Uterus (tissue), 2 donors: ENCODE measurements at regions not wholly inside any gene's neighbourhood (a gene's known extent, or its start where the extent isn't known, plus 50 kb on each side); places are given as distances from the start of the nearest gene placed in this dataset.

Source experiments
- POLR2A ChIP-seq, 2 donors: fragments of 450-650 bp; IDR thresholded peaks; one replicate each; pipeline ENCODE4 v1.6.1; 2016; ENCODE audit warnings: antibody characterized with exemption in 2 of 2, mild to moderate bottlenecking in 1 of 2, moderate library complexity in 1 of 2
- TF ChIP-seq, protein P1 (sequence below), 4 experiments: fragments of 200-600 bp in 2 of 4; fragments of 450-650 bp in 2 of 4; sonication (generic) in 2 of 4; IDR thresholded peaks; one replicate each; pipeline ENCODE4 v1.5.1; 2016 to 2019; ENCODE audit warnings: antibody characterized with exemption in 4 of 4, mild to moderate bottlenecking in 2 of 4, moderate library complexity in 1 of 4

DNA sequence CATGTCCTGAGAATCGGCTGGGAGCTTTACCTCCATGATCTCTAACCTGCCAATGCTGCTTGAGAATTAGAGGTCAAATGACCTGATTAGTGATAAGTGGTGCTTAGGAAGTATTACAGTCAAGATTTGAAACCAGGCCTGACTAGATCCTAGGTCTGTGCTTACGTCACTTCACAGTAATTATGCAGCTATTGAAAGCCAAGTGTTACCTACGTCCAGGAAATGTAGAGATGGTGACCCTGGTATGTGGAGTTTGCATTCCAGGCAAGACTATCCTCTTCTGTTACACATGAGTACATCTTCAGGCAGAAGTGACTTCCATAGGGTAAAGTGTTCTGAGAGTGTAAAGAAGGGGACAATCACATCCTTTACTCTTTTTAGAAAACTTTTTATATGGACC lies 530.4 kb upstream of the TENM4 start:
- TF ChIP-seq, protein P1, sequence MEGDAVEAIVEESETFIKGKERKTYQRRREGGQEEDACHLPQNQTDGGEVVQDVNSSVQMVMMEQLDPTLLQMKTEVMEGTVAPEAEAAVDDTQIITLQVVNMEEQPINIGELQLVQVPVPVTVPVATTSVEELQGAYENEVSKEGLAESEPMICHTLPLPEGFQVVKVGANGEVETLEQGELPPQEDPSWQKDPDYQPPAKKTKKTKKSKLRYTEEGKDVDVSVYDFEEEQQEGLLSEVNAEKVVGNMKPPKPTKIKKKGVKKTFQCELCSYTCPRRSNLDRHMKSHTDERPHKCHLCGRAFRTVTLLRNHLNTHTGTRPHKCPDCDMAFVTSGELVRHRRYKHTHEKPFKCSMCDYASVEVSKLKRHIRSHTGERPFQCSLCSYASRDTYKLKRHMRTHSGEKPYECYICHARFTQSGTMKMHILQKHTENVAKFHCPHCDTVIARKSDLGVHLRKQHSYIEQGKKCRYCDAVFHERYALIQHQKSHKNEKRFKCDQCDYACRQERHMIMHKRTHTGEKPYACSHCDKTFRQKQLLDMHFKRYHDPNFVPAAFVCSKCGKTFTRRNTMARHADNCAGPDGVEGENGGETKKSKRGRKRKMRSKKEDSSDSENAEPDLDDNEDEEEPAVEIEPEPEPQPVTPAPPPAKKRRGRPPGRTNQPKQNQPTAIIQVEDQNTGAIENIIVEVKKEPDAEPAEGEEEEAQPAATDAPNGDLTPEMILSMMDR (IDR thresholded peaks at IDR 0.05), result no peak
- TF ChIP-seq POLR2A (IDR thresholded peaks at IDR 0.05), result no peak
